ENCODE measurements at regions not wholly inside any gene's neighbourhood (a gene's known extent, or its start where the extent isn't known, plus 50 kb on each side); places are given as distances from the start of the nearest gene placed in this dataset.
A peak's percentile ranks its signal among the peaks of the same experiment; 100 is the strongest.

GRCh38 chr12:93015871-93016751 is 87.0 kb upstream of the EEA1 start:
- DNase-seq: peak in 1 of 2 experiments; percentile 18

- no peak for DNase-seq
Observed at GRCh38 chr12:93016752-93017350, 87.8 kb upstream of the EEA1 start.

DNA sequence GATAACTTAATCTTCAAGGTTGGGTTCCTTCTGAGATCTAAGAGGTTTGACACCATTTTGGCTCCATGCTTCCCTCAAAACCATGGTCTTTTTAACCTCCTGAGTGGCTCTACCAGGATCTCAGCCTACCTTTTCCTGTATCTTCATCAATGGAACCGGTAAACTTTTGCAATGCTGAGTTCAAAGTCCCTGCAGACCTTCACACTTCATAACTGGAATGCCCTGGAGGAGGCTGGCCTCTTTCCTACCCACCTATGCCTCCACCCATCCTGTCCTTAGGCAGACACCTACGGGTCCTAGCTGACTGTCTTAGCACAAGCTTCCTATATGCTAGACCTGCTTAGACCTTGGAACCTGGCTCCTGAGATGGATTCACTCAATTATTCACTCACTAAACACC is 89.5 kb upstream of the EEA1 start:
- DNase-seq: no peak

DNA sequence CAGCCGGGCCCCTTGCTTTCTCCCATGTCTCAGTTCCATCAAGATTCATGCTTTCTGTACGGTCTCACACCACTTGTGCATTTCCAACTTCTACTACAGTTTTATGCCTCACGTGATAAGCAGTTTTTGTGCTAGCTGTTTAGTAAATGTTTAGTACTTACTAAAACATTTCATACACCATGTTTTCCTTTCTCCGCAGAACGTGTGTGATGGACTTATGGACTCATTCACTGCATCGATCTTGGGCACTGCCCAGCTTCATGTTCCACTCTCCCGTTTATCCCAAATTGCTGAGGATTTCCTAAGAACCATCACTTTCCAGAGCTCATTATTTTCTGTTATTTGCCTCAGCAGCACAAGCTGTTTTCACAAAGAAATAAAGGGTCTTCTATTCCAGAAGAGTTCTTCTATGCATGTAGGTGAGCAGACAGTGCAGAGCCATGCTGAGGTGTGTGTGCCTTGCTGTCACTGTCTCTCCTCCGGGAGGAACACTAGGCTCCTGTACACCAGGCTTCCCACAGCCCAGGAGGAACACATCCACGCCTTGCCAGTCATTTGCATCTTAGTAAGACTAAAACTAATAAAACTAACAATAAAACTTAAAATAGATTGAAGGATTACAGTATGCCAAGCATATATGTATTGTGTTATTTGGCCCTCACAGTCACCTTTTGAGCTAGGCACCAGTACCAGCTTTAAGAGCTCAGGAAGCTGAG is 90.3 kb upstream of the EEA1 start:
- DNase-seq: no peak

DNA sequence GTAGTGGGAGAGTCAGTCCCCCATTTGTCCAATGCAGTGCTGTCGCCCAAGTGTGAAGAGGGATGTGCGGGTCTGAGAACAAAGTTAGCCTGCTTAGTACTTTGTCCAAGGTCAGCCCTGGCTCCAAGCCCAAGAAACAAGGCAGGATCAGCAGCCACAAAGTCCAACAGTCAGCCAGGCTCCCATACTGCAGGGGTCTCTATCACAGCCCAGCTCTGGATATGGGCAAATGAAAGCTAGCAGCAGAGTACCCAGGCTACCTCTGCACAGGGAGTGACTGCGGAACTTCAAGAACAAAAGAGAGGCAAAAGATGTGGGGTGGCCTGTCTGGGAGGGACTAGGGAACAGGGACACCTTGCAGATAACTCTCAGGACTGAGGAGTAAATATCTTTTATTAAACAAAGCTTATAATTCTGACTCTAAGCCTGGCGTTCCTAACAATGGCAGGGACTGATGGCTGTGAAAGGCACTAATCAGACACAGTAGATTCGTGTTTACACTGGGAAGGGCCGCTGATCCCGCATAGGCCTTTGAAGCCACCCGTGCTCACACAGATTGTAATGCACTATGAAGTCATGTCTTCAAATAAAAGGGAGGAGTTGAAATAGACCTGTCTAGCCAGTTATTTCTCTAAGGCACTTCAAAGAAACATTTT is 91.0 kb upstream of the EEA1 start:
- peak in 1 of 2 experiments; percentile 11 for DNase-seq

- DNase-seq: no peak
Observed at GRCh38 chr12:93020631-93021597, 91.8 kb upstream of the EEA1 start.

DNA sequence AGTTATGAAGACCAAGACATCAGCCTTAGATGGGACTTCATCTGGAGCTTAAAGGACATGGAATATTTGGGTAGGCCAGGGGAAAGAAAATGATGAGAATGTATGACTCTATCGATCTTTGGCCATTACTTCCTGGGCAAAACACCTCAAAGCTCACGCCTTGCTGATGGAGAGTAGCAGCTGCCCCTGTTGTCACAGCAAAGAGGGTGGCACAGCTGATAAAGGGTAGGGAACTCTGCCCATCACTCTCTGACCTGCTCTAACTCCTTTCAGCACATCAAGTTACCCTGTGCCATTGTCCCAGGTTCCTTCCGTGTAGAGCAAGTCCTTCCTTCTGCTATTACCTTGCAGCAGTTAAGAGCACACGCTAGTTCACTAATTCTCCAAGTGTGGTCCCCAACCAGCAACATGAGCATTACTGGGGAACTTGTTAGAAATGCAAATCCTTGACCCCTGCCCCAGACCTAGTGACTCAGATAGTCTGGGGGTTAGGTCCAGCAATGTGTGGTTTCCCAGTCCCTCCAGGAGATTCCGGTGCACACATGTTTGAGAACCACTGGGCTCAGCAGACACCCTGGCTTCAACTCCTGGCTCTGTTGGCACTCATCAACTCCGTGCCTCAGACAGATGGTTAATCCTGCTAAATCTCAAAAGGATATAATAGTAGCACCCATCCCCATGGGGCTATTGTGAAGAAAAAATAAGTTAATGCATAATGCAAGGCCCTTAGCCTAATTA is 93.7 kb upstream of the EEA1 start:
- no peak for DNase-seq

DNA sequence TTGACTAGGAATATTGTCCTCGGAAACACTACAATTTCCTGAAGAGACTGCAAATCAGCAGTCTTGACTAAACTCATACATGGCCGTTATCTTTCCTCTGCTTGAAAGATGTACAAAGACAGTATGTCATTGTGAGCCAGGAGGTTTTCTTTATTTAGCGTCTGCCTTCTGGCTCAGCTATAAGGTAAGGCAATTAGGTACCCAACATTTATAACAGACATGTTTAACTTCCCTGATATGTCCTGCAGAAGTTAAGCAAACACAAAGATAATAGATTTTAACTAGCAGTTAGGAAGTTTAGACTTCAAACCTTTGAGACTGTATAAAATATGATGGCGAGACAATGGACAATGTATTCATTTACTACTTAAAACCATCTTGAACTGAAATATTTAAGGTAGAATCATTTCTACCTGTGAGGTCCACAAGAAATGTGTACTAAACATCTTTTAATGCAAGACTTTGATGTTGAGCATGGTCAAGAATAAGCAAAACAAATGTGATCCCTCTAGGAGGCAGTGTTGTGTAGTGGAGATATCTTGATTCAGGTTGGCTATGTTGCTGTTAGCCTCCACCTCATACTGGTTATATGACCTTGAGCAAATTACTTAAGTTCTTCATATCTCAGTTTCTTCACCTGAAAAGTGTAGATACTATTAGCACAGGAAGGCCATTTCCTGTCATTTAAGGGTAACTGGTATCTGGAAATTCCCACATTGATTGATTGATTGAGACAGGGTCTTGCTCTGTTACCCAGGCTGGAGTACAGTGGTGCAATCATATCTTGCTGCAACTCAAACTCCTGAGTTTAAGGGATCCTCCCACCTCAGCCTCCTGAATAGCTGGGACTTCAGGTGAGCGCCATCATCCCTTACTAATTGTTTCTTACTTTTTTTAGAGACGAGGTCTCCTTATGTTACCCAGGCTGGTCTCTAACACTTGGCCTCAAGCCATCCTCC is 96.3 kb upstream of the EEA1 start:
- DNase-seq: peak in 1 of 2 experiments; percentile 51

- no peak for DNase-seq
Observed at GRCh38 chr12:93027041-93027440, 97.9 kb upstream of the EEA1 start.

GRCh38 chr12:93029091-93029490 is 100.0 kb upstream of the EEA1 start:
- no peak for DNase-seq

GRCh38 chr12:93031028-93031427 is 101.9 kb upstream of the EEA1 start:
- DNase-seq: no peak

DNA sequence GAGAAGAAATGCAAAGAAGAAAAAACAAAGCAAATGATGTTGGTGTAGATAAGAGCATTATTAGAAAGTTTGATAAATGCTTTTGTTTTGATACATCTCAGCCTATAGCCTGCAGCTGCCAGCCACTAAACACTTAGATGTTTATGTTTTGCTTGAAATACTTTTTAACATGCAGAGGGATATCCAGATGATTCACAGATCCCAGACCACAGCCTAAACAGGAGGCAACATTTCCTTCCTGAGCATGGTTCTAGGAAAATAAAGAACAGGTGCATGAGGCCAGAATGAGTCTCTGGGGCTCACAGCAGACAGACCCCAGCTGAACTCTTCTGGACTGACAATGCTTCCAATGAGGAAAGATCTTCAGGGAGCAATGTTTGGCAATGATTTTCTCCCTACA is 103.7 kb upstream of the EEA1 start:
- no peak for DNase-seq

- no peak for DNase-seq
Observed at GRCh38 chr12:93033948-93034347, 104.9 kb upstream of the EEA1 start.

GRCh38 chr12:93039062-93039461 is 110.0 kb upstream of the EEA1 start:
- no peak for DNase-seq

DNA sequence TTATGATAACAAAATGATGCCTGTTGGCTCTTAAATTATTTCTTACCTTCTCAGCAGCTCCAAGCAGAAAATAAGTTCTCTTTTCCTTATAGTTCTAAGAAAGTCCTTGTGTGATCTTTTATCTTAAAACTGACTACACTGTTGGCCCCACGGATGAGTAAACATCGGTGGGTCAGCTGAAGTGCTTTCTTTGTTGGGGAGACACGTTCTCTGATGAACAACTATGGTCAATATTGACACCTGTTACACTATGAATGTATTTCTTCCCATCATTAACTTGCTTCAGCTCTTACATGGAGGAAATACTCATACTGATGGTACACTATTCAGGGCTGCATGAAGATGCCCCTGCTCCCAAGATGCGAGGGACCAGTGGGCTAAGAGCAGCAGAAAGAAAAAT is 110.8 kb upstream of the EEA1 start:
- DNase-seq: no peak

DNA sequence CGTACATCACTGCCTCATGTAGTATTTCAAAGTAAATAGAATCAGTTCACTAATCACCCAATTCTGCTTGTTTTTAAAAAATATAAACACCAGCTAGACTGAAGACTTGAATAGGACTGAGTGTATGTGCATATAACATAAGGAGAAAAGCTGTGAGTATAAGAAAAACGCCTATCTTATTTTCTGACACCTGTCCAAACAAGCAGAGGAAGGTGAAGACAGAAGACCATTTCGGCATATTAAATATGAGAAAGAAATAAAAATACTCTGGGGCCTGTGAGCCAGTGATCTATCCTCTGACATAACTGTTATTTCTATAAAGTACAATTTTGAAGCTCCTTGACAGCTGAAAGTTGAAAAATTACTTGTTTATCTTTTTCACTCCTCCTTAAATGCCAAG is 111.3 kb upstream of the EEA1 start:
- DNase-seq: no peak

- DNase-seq: no peak
Observed at GRCh38 chr12:93041416-93041815, 112.3 kb upstream of the EEA1 start.

DNA sequence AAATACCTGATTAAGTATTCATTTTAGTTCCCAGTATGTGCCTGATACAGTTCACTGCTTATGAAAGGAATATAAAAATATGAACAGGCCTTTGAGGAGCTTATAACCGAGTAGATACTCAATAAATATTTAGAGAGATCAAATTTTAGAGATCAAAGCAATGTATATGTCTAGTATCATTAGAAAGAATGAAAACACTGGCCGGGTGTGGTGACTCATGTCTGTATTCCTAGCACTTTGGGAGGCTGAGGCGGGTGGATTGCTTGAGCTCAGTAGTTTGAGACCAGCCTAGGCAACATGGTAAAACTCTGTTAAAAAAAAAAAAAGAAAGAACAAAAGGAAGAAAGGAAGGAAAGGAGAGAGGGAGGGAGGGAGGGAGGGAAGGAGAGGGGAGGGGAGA is 113.2 kb upstream of the EEA1 start:
- DNase-seq: no peak

- DNase-seq: no peak
Observed at GRCh38 chr12:93042684-93043083, 113.6 kb upstream of the EEA1 start.

GRCh38 chr12:93043192-93043876 is 114.2 kb upstream of the EEA1 start:
- no peak for DNase-seq
